Thyroid gland (tissue), 4 donors: ENCODE measurements at regions not wholly inside any gene's neighbourhood (a gene's known extent, or its start where the extent isn't known, plus 50 kb on each side); places are given as distances from the start of the nearest gene placed in this dataset.

Experiments
- CTCF ChIP-seq, 6 experiments: fragments of 200-600 bp in 3 of 6; fragments of 450-650 bp in 3 of 6; sonication (generic) in 3 of 6; IDR thresholded peaks; one replicate each; pipeline ENCODE4 v1.5.1; 2016 to 2019; ENCODE audit warnings: antibody characterized with exemption in 6 of 6, mild to moderate bottlenecking in 2 of 6, inconsistent platforms in 1 of 6, moderate library complexity in 1 of 6
- POLR2A ChIP-seq, 2 donors: fragments of 450-650 bp; IDR thresholded peaks; one replicate each; pipeline ENCODE4 v1.6.1; 2017; ENCODE audit warnings: antibody characterized with exemption in 2 of 2, mild to moderate bottlenecking in 2 of 2, moderate library complexity in 1 of 2

GRCh38 chr6:74018825-74019224 is 322.8 kb downstream of the CD109 start:
- no peak for TF ChIP-seq CTCF (IDR thresholded peaks at IDR 0.05)
- TF ChIP-seq POLR2A (IDR thresholded peaks at IDR 0.05): no peak
